ENCODE measurements at regions not wholly inside any gene's neighbourhood (a gene's known extent, or its start where the extent isn't known, plus 50 kb on each side); places are given as distances from the start of the nearest gene placed in this dataset.
"Not testable (repeated sequence)": the region's sequence is repeated elsewhere in the genome, so short reads cannot be mapped to it uniquely, and the experiment has no call there.

- no peak overlapping the region for H3K4me3 ChIP-seq (ENCODE audit: low read depth, poor library complexity, severe bottlenecking)
- DNase-seq (ENCODE audit: low spot score in 2 of 2): no peak
- TF ChIP-seq POLR2A (IDR thresholded peaks at IDR 0.05): no peak
- TF ChIP-seq CTCF (IDR thresholded peaks at IDR 0.05): no peak
- 58 to 72% methylated on average over 3 of the region's 3 CpGs for WGBS, 2 donors
- intact Hi-C loops (cut with DNase I; ENCODE audit: low total_unique reads): no loop called here
Observed at GRCh38 chr10:25745976-25746375, 188.1 kb upstream of the MYO3A start.

GRCh38 chr10:25747084-25747483 is 186.9 kb upstream of the MYO3A start:
- WGBS, 2 donors: 65 to 76% methylated on average over 2 of the region's 2 CpGs

GRCh38 chr10:25748509-25748908 is 185.5 kb upstream of the MYO3A start:
- intact Hi-C loops (cut with DNase I; ENCODE audit: low total_unique reads): no loop called here
- 83 to 89% methylated on average over 4 of the region's 4 CpGs for WGBS, 2 donors

More at GRCh38 chr10:25747084-25747483, 186.9 kb upstream of the MYO3A start:
- H3K4me3 ChIP-seq (ENCODE audit: low read depth, poor library complexity, severe bottlenecking): no peak overlapping the region
- intact Hi-C loops (cut with DNase I; ENCODE audit: low total_unique reads): no loop called here
- DNase-seq (ENCODE audit: low spot score in 2 of 2): no peak
- TF ChIP-seq CTCF (IDR thresholded peaks at IDR 0.05): no peak

GRCh38 chr10:25753776-25754175 is 180.3 kb upstream of the MYO3A start:
- intact Hi-C loops (cut with DNase I; ENCODE audit: low total_unique reads): no loop called here
- TF ChIP-seq POLR2A (IDR thresholded peaks at IDR 0.05) (no peak), CTCF (IDR thresholded peaks at IDR 0.05) (no peak)
- H3K4me3 ChIP-seq (ENCODE audit: low read depth, poor library complexity, severe bottlenecking): no peak overlapping the region
- WGBS, 2 donors: 58 to 80% methylated on average over 2 of the region's 2 CpGs
- no peak for DNase-seq (ENCODE audit: low spot score in 2 of 2)

More at GRCh38 chr10:25748509-25748908, 185.5 kb upstream of the MYO3A start:
- DNase-seq (ENCODE audit: low spot score in 2 of 2): no peak
- H3K4me3 ChIP-seq (ENCODE audit: low read depth, poor library complexity, severe bottlenecking): no peak overlapping the region
- TF ChIP-seq CTCF (IDR thresholded peaks at IDR 0.05): no peak

GRCh38 chr10:25755874-25756273 is 178.2 kb upstream of the MYO3A start:
- intact Hi-C loops (cut with DNase I; ENCODE audit: low total_unique reads); H3K4me3 ChIP-seq (ENCODE audit: low read depth, poor library complexity, severe bottlenecking); DNase-seq (ENCODE audit: low spot score in 2 of 2): not testable (repeated sequence)
- 95 to 99% methylated on average over 4 to 18 of the region's 24 CpGs for WGBS, 2 donors

- WGBS, 2 donors: 92 to 96% methylated on average over 24 of the region's 24 CpGs
- DNase-seq (ENCODE audit: low spot score in 2 of 2): no peak
- TF ChIP-seq POLR2A (IDR thresholded peaks at IDR 0.05) (no peak), CTCF (IDR thresholded peaks at IDR 0.05) (no peak)
- no peak overlapping the region for H3K4me3 ChIP-seq (ENCODE audit: low read depth, poor library complexity, severe bottlenecking)
- intact Hi-C loops (cut with DNase I; ENCODE audit: low total_unique reads): no loop called here
Observed at GRCh38 chr10:25756784-25757183, 177.2 kb upstream of the MYO3A start.
